GM23338 (cell line): ENCODE measurements at regions not wholly inside any gene's neighbourhood (a gene's known extent, or its start where the extent isn't known, plus 50 kb on each side); places are given as distances from the start of the nearest gene placed in this dataset.

Experiments used
- ATAC-seq: fragments of 200-7000 bp; cut with Tn5 transposase; 3 replicates; pipeline ENCODE4 v1.9.1; 2020
- DNase-seq: peaks from one replicate; pipeline ENCODE4 v3.0.0-alpha.2; 2015; ENCODE audit warnings: low spot score
- H2AFZ ChIP-seq: fragments of 200-600 bp; sonication (generic); 2 replicates; pipeline ENCODE4 v1.8.0; 2016; ENCODE audit warnings: antibody characterized with exemption, mild to moderate bottlenecking, moderate library complexity
- H3F3A ChIP-seq: fragments of 200-600 bp; sonication (generic); replicated peaks from 2 replicates; pipeline ENCODE4 v1.8.0; 2017; ENCODE audit warnings: antibody characterized with exemption, mixed run types, low read depth
- H3K27ac ChIP-seq: fragments of 200-600 bp; sonication (generic); 2 replicates; pipeline ENCODE4 v1.6.1; 2016; ENCODE audit warnings: low read depth
- H3K27me3 ChIP-seq: fragments of 200-600 bp; sonication (generic); 2 replicates; pipeline ENCODE4 v1.8.0; 2016; ENCODE audit warnings: mild to moderate bottlenecking, mixed run types, moderate library complexity; ENCODE audit not compliant: insufficient read depth
- H3K36me3 ChIP-seq: fragments of 200-600 bp; sonication (generic); 2 replicates; pipeline ENCODE4 v1.8.0; 2016; ENCODE audit warnings: mild to moderate bottlenecking; ENCODE audit not compliant: insufficient read depth
- H3K4me1 ChIP-seq: fragments of 200-600 bp; sonication (generic); 2 replicates; pipeline ENCODE4 v1.8.0; 2016; ENCODE audit warnings: mild to moderate bottlenecking, moderate library complexity; ENCODE audit not compliant: insufficient read depth
- H3K4me2 ChIP-seq: fragments of 200-600 bp; sonication (generic); 2 replicates; pipeline ENCODE4 v1.7.1; 2017; ENCODE audit warnings: mixed run types
- H3K4me3 ChIP-seq: fragments of 200-600 bp; sonication (generic); 2 replicates; pipeline ENCODE4 v1.6.1; 2016; ENCODE audit warnings: mixed run types
- H3K79me2 ChIP-seq: fragments of 200-600 bp; sonication (generic); replicated peaks from 2 replicates; pipeline ENCODE4 v1.8.0; 2017; ENCODE audit warnings: mild to moderate bottlenecking; ENCODE audit not compliant: insufficient read depth
- H3K9me2 ChIP-seq: fragments of 200-600 bp; sonication (generic); 2 replicates; pipeline ENCODE4 v1.8.0; 2017; ENCODE audit not compliant: insufficient read depth
- H4K20me1 ChIP-seq: fragments of 200-600 bp; sonication (generic); replicated peaks from 2 replicates; pipeline ENCODE4 v1.8.0; 2017; ENCODE audit warnings: mild to moderate bottlenecking; ENCODE audit not compliant: insufficient read depth
- H3K27ac Mint-ChIP-seq: 2 replicates; pipeline ENCODE4 v1.8.0; 2020; ENCODE audit warnings: inconsistent platforms, mild to moderate bottlenecking, moderate library complexity, mixed read lengths
- H3K27me3 Mint-ChIP-seq: 3 replicates; pipeline ENCODE4 v1.8.0; 2022; ENCODE audit warnings: low read depth, mild to moderate bottlenecking, moderate library complexity, mixed read lengths, inconsistent platforms; ENCODE audit not compliant: insufficient read depth, poor library complexity
- H3K36me3 Mint-ChIP-seq: 3 replicates; pipeline ENCODE4 v1.8.0; 2021; ENCODE audit warnings: low read depth, mild to moderate bottlenecking, inconsistent platforms, moderate library complexity, mixed read lengths
- H3K4me1 Mint-ChIP-seq: 3 replicates; pipeline ENCODE4 v1.8.0; 2020; ENCODE audit warnings: mild to moderate bottlenecking, inconsistent platforms, mixed read lengths
- H3K4me3 Mint-ChIP-seq: 3 replicates; pipeline ENCODE4 v1.8.0; 2021; ENCODE audit warnings: moderate library complexity, mild to moderate bottlenecking, inconsistent platforms, mixed read lengths
- H3K9me3 Mint-ChIP-seq: 3 replicates; pipeline ENCODE4 v1.8.0; 2020; ENCODE audit warnings: moderate library complexity, mild to moderate bottlenecking, inconsistent platforms, mixed read lengths
- ETS1 ChIP-seq: IDR thresholded peaks from 2 replicates; pipeline ENCODE4 v1.6.1; 2016; ENCODE audit warnings: antibody characterized with exemption
- EZH2 ChIP-seq: fragments of 200-600 bp; sonication (generic); IDR thresholded peaks from one replicate; pipeline ENCODE4 v1.8.0; 2017; ENCODE audit warnings: antibody characterized with exemption, mild to moderate bottlenecking, low read depth; ENCODE audit not compliant: unreplicated experiment
- EZH2phosphoT487 ChIP-seq: fragments of 200-600 bp; sonication (generic); IDR thresholded peaks from one replicate; pipeline ENCODE4 v1.8.1; 2018; ENCODE audit warnings: antibody characterized with exemption; ENCODE audit not compliant: unreplicated experiment
- JUNB ChIP-seq: IDR thresholded peaks from one replicate; pipeline ENCODE4 v1.6.1; 2016; ENCODE audit warnings: antibody characterized with exemption; ENCODE audit not compliant: unreplicated experiment
- NANOG ChIP-seq: IDR thresholded peaks from 2 replicates; pipeline ENCODE4 v1.6.1; 2016; ENCODE audit warnings: antibody characterized with exemption, borderline replicate concordance
- POLR2AphosphoS5 ChIP-seq: IDR thresholded peaks from 2 replicates; pipeline ENCODE4 v1.6.1; 2016; ENCODE audit warnings: antibody characterized with exemption, low read depth
- REST ChIP-seq: IDR thresholded peaks from one replicate; pipeline ENCODE4 v1.6.1; 2018; ENCODE audit warnings: antibody characterized with exemption; ENCODE audit not compliant: unreplicated experiment
- STAT1 ChIP-seq: IDR thresholded peaks from one replicate; pipeline ENCODE4 v1.6.1; 2016; ENCODE audit warnings: antibody characterized with exemption; ENCODE audit not compliant: unreplicated experiment
- ZNF114 ChIP-seq: fragments of 250-450 bp; sonication (Bioruptor Pico); IDR thresholded peaks from 2 replicates; pipeline ENCODE4 v1.5.0; 2020; ENCODE audit warnings: mild to moderate bottlenecking, moderate library complexity
- ZNF462 ChIP-seq: fragments of 250-450 bp; sonication (Bioruptor Pico); IDR thresholded peaks from 2 replicates; pipeline ENCODE4 v1.5.0; 2020; ENCODE audit warnings: mild to moderate bottlenecking, moderate library complexity

- TF ChIP-seq REST (no peak), JUNB (no peak), ZNF114 (CRISPR knock-in tag) (no peak), STAT1 (no peak), POLR2AphosphoS5 (no peak)
Measured at GRCh38 chr12:131385313-131386166, 325.4 kb upstream of the SFSWAP start (continued).

GRCh38 chr12:131386167-131386521 is 324.7 kb upstream of the SFSWAP start:
- no peak for DNase-seq
- Histone ChIP-seq H3K27me3 (no peaks in the 10 kb centered on the region), H3K9me2 (no peaks in the 10 kb centered on the region), H3K4me2 (no peak overlapping the region), H2AFZ (no peak overlapping the region; the same call in 1 of the 2 replicates), H3F3A (no peaks in the 10 kb centered on the region), H3K27ac (no peak overlapping the region), H3K79me2 (no peaks in the 10 kb centered on the region), H3K4me1 (peaks cover 7% of the 10 kb centered on the region), H3K4me3 (no peak overlapping the region), H4K20me1 (no peaks in the 10 kb centered on the region), H3K36me3 (no peaks in the 10 kb centered on the region)
- no peaks in the 10 kb centered on the region; the same call in 2 of the 3 replicates for H3K36me3 Mint-ChIP-seq
- H3K9me3 Mint-ChIP-seq: peaks cover 3% of the 10 kb centered on the region; the same call in 1 of the 3 replicates
- H3K27ac Mint-ChIP-seq: no peak overlapping the region
- peaks cover 9% of the 10 kb centered on the region for H3K27me3 Mint-ChIP-seq
- no peak overlapping the region for H3K4me3 Mint-ChIP-seq
- no peak for ATAC-seq
- peaks cover 24% of the 10 kb centered on the region for H3K4me1 Mint-ChIP-seq
- TF ChIP-seq EZH2phosphoT487: no peak
- no peak for TF ChIP-seq ETS1
- TF ChIP-seq POLR2AphosphoS5: no peak
- no peak for TF ChIP-seq EZH2
- no peak for TF ChIP-seq ZNF462 (CRISPR knock-in tag)
- TF ChIP-seq JUNB: no peak
- TF ChIP-seq REST: no peak
- no peak for TF ChIP-seq NANOG
